HG02759 (cell line): ENCODE measurements at regions not wholly inside any gene's neighbourhood (a gene's known extent, or its start where the extent isn't known, plus 50 kb on each side); places are given as distances from the start of the nearest gene placed in this dataset.
"Not testable (repeated sequence)": the region's sequence is repeated elsewhere in the genome, so short reads cannot be mapped to it uniquely, and the experiment has no call there.

ENCODE experiments used
- ATAC-seq: cut with Tn5 transposase; IDR thresholded peaks from one replicate; pipeline ENCODE4 v1.9.1; 2021; ENCODE audit warnings: mild to moderate bottlenecking, moderate library complexity; ENCODE audit not compliant: unreplicated experiment

GRCh38 chr18:70920840-70921374 lies 632.1 kb downstream of the SOCS6 start:
- ATAC-seq, result no peak

GRCh38 chr18:70907673-70908072 lies 618.8 kb downstream of the SOCS6 start:
- no peak for ATAC-seq

DNA sequence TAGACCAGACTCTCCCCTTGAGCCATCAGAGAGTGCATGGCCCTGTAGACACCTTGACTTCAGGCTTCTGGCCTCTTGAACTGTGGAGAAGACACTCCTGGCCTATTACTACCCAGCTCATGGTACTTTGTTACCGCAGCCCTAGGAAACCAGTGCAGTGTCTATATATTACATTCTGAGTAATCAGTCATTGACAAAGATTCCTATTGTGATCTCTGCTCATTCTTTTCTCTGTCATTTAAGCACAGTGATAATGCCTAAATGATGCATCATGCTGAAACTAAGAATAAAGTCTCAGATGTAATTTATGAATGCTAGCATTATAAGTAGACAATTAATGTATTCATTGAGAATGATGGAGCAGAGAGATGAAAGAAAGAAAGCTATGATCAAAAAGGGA lies 603.5 kb downstream of the SOCS6 start:
- ATAC-seq, result no peak

GRCh38 chr18:70870292-70870691 lies 581.4 kb downstream of the SOCS6 start:
- no peak for ATAC-seq

- ATAC-seq, result no peak
Observed at GRCh38 chr18:70848329-70848728, 559.5 kb downstream of the SOCS6 start.

DNA sequence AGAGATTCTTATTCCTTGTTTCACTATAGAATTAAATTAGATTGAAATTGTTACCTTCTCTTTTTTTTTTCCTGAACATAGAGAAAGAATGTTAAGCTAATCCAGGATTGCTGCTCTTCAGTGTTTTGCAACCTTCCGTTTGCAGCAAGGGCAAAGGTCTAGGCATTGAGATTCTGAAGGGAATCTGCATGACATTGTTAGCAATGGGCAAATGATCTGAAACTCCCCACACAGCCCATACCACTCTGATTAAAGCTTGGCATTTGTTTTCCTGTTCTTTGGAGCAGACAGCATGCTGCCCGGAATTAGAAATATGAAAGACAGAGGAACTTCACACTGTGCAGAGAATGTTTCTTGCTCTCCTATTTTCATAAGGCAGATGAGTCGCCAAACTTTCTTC lies 551.8 kb downstream of the SOCS6 start:
- ATAC-seq, result no peak

DNA sequence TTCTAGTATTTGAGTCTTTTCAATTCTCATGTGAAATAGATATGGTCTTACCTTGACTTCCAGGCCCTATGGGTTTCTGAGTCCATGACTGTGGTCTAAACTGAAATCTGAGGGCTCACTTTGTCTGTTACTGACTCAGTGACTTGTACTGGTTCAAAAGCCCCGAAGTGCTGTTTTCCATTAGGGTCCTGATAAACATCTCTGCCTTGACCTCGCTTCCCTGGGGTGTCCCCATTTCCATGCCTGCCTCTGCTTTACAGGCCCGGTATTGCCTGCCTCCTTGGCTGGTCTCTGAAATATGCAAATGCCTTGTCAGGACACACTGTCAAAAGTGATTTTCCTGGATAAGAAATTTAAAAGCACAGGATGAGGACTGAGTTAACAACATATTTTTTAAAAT lies 538.8 kb downstream of the SOCS6 start:
- no peak for ATAC-seq

GRCh38 chr18:70826571-70826970 lies 537.7 kb downstream of the SOCS6 start:
- ATAC-seq, result no peak

- no peak for ATAC-seq
Observed at GRCh38 chr18:70822691-70823090, 533.8 kb downstream of the SOCS6 start.

GRCh38 chr18:70822117-70822516 lies 533.3 kb downstream of the SOCS6 start:
- ATAC-seq, result no peak

GRCh38 chr18:70808481-70809056 lies 519.7 kb downstream of the SOCS6 start:
- no peak for ATAC-seq

DNA sequence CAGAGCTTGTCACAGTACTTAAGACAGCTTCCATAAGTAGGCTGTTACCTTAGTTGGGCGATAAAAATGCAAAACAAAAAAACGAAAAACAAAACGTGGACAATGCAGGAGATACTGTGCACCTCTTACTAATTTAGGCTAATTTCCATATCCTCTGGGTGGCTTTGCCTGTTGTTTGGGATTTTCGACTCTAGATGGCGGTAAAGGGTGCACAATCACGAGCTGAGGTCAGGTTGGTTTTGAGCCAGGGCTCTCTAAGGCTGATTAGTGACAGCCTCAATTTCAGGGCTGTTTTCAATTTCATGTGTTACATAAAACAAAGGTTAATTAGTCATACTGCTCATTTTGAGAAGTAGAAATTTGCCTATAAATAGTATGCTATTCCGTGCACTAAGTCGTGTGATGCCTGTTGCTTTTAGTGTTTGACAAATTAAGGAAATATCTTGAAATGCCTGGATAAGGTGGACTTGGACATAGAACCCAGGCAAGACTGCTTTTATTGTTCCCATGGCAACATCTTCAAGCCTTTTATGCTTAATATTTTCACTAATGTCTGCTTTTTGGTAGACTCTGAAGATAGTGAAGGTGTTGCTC lies 493.1 kb downstream of the SOCS6 start:
- peak; percentile 98 for ATAC-seq

DNA sequence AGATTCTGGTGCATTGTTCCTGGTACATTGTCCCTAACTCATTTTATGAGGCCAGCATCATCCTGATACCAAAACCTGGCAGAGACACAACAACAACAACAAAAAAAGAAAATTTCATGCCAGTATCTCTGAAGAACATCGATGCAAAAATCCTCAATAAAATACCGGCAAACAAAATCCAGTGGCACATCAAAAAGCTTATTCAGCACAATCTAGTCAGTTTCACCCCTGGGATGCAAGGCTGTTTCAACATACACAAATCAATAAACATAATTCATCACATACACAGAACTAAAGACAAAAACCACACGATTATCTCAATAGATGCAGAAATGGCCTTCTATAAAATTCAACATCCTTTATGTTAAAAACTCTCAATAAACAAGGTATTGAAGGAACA lies 477.4 kb downstream of the SOCS6 start:
- ATAC-seq, result not testable (repeated sequence)

DNA sequence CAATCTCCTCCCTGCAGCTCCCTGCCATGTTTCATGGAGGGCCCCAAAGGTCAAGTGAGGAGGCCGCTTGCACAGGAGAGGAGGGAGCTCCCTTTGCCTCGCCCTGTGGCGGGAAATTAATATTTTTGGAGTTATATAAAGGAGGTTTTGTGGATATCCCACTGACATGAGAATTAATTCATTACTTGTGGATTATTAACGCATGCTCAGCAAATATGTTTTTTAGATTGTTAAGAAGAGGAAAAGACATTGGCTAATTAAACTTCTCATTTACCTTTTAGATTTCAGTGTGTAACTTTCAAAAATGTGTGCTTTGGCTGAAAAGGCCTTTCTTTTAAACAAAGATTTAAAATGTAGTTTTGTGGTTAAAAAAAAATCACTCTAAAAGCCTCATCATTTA lies 474.0 kb downstream of the SOCS6 start:
- no peak for ATAC-seq

- ATAC-seq, result no peak
Observed at GRCh38 chr18:70758780-70759179, 469.9 kb downstream of the SOCS6 start.

DNA sequence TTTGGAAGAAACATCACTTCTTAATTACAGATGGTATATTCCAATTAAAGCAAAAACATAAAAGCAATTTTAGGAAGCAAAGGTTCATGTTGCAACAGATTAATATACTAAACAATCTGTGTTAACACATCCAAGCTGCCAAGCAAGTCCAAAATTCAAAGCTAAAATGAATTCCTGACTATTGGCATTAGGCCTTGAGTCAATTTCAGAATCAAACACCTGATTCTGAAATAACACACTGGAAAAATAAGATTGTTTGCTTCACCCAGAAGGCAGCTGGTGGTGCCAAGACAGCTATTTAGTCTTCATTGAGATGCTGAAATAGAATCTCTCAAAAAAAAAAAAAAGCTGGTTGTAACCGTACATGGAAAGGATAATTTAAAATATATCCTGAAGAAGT lies 465.6 kb downstream of the SOCS6 start:
- ATAC-seq, result no peak

DNA sequence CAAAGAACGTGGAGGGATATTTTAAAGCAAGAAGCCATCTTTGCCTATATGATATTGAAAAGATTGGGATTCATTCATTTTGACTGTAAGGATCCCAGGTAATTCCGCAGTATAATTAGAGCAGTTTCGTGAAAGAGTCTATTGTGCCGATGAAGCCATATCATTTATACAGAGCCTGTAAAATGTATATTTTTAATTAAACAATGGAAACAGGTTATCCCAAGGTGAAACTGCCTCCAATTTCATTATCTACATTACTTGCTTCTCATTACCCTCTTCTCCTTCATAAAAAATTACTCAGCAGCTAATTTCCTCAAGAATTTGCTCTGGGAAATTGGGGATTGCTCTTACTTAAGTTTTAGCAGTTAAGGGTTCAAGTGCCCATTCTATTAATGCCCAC lies 444.1 kb downstream of the SOCS6 start:
- no peak for ATAC-seq

GRCh38 chr18:70732188-70732587 lies 443.3 kb downstream of the SOCS6 start:
- ATAC-seq, result no peak

DNA sequence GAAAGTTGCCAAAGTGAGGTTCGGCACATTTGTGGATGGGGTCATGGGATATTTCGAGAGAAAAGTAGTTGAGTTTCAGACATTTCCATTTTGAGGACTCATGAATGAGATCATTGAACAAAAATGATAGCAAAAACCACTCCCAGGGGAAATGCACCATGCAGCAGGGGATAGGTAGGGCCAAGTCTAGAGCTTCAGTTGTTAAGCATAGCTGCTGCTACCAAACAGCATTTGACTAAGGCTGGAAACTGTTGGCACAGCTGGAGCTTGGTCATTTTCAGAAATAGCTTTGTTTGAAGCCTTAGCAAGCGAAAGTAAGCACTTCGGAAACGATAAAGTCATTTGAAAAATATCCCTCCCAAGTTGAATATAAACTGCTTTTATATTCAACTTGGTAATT lies 431.8 kb downstream of the SOCS6 start:
- ATAC-seq, result no peak

DNA sequence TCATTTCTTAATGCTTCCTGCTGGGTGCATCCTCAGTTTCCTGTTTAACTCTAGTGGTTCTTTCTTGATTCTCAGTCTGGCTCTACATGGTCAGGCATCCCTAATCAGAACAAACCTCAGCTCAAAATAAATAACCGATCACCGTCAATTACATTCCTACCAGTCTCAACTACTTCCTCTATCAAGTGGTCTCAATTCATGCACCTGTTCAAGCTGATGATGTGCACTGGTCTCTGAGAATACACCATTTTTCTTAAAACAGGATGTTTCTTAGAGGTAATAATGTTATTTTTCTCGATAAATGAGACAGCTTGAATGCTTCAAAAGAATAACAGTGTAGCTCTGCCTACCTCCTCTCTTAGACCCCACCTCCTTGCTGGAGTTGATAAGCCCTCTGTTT lies 420.9 kb downstream of the SOCS6 start:
- no peak for ATAC-seq

DNA sequence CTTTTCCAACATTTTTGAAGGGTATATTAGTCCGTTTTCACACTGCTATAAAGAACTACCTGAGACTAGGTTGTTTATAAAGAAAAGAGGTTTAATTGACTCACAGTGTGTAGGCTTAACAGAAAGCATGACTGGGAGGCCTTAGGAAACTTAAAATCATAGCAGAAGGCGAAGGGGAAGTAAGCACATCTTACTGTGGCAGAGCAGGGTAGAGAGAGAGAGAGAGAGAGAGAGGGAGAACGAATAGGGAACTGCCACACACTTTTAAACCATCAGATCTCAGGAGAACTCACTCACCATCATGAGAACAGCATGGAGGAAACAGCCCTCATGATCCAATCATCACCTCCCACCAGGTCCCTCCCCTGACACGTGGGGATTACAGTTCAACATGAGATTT lies 420.3 kb downstream of the SOCS6 start:
- no peak for ATAC-seq

DNA sequence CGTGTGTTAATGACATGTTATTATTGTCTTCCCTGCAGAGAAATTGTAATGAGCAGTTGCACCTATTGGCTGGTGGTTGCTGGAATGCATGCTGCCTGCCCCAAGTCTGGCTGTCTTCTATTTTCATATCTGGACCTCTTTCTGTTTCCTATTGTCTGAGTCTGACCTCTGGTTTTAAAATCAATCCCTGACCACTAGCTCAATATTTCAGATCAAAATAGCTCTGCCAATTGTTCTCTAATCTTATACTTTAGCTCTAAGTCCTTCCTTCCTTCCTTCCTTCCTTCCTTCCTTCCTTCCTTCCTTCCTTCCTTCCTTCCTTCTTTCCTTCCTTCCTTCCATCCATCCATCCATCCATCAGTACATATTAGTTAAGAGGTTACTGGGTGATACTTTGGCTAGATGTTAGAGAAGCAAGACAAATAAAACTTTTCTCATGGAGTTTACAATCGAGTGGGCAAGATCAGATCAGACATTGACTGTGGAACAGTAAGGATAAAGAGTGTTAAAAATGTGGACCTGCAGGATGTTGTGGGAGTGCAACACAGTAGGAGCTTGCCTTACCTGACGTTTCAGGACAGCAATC lies 417.1 kb downstream of the SOCS6 start:
- ATAC-seq, result no peak

GRCh38 chr18:70700496-70700895 lies 411.7 kb downstream of the SOCS6 start:
- no peak for ATAC-seq
